ENCODE measurements at regions not wholly inside any gene's neighbourhood (a gene's known extent, or its start where the extent isn't known, plus 50 kb on each side); places are given as distances from the start of the nearest gene placed in this dataset.

DNA sequence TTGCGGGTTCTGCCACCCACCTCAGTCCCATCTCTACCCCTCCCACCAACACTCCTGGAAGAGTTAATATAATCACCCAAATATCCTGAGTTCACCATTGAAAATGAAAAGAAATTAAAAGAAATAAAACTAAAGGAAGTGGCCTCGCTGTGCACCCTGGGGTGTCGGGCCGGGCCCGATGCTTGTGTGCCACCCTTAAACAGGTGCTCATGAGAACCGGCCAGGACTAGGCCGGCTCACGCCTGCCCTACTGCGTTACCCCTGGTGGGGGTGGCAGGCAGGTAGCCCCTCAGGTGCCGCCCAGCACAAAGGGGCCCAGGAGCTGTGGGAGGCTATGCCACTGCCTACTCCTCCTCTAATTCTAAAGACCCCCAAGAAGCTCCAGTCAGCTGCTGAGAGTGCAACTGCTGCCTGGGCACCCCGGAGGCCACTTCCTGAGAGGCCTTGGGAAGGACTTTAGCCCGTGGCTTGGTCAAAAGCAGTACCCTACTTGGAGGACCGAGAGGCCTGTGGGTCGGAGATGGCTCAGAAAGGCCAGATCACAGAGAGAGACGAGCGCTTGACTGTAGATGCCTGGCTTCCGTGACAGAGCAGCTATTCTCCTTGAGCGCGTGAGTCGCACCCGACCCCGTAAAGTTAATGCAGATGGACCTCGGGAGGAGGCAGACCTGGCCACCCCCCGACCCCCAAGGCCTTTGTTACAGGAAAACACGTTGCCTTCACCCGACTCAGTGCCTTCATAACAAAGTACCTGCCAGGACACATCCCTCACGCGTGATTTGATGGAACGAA, 51.0 kb upstream of the PPP2R2D start:
- no peak overlapping the region for H3K27ac ChIP-seq
- no peak for TF ChIP-seq EP300 (IDR thresholded peaks at IDR 0.05)
- no peaks in the 10 kb centered on the region for H3K9me3 ChIP-seq
- DNase-seq, result peak in 1 of 5 donors; percentile 19
- intact Hi-C loops (cut with DNase I), result no loop called here
- WGBS, 3 donors, result 82 to 87% (median 85%) methylated on average over 29 of the region's 29 CpGs
- no peaks in the 10 kb centered on the region for H3K36me3 ChIP-seq
- H3K4me1 ChIP-seq (ENCODE audit: insufficient read depth), result no peaks in the 10 kb centered on the region
- no peaks in the 10 kb centered on the region for H3K27me3 ChIP-seq
- H3K4me3 ChIP-seq, result no peak overlapping the region

DNA sequence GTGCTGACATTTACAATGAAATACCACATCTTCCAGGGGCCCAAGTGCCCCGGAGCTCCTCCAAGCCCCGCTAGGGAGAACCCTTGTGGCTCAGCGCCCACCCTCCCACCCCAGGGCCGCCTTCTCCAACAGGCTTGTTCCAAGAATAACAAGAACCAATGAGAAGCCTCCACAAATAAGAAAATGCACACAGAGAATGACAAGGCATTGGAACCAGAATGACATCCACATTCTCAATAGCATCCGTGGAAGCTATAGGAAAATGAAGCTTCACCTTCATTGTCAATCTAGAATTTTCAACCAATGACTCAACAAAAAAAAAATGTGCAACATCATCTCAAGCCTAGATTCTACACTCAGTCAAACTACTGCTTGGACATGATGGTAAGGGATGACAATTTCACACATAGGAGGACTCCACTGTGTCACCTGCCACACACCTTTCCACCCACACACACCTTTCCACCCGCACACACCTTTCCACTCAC, 50.4 kb upstream of the PPP2R2D start:
- Histone ChIP-seq H3K4me1 (ENCODE audit: insufficient read depth) (no peaks in the 10 kb centered on the region), H3K27me3 (no peaks in the 10 kb centered on the region), H3K9me3 (no peaks in the 10 kb centered on the region), H3K36me3 (no peaks in the 10 kb centered on the region), H3K4me3 (no peak overlapping the region), H3K27ac (no peak overlapping the region)
- TF ChIP-seq POLR2A (IDR thresholded peaks at IDR 0.05) (no peak), EP300 (IDR thresholded peaks at IDR 0.05) (no peak)
- WGBS, 3 donors, result 67 to 75% (median 69%) methylated on average over 6 of the region's 6 CpGs
- DNase-seq, result no peak
- intact Hi-C loops (cut with DNase I), result no loop called here
